GM12892 (cell line): ENCODE measurements at regions not wholly inside any gene's neighbourhood (a gene's known extent, or its start where the extent isn't known, plus 50 kb on each side); places are given as distances from the start of the nearest gene placed in this dataset.

Experiments
- POLR2A ChIP-seq: IDR thresholded peaks from 2 replicates; pipeline ENCODE4 v1.6.1; 2011; ENCODE audit warnings: low read depth, low read length, control low read depth
- POLR2AphosphoS5 ChIP-seq: IDR thresholded peaks from 2 replicates; pipeline ENCODE4 v1.6.1; 2011; ENCODE audit warnings: low read depth, low read length, control low read depth

DNA sequence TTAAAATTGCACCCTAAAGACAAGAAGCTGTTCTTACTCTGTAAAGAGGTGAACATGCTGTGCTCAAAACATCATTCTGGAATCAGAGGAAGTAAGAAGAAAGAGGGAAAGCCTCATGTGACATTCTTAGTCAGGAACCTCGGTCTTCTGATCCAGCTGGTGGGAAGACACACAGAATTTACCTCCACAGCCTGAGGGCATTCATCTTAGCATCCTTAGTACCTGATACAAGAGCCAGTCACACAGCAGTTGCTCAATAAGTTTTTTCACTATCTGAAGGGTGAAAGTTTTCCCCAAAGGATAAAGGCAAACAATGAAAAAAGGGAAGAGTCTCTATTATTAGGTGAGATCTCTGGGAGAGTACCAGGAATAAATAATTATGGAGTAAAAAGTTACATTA is 116.8 kb downstream of the SEMA6D start:
- TF ChIP-seq POLR2A = no peak
- no peak for TF ChIP-seq POLR2AphosphoS5
